ENCODE measurements at regions not wholly inside any gene's neighbourhood (a gene's known extent, or its start where the extent isn't known, plus 50 kb on each side); places are given as distances from the start of the nearest gene placed in this dataset.

- Histone ChIP-seq H3K27ac (ENCODE audit: low read length) (no peak overlapping the region), H3K9me3 (ENCODE audit: control insufficient read depth, low read depth, low read length) (no peaks in the 10 kb centered on the region), H3K4me3 (ENCODE audit: low read length) (no peak overlapping the region), H3K4me1 (ENCODE audit: control insufficient read depth, insufficient read depth, low read length) (no peaks in the 10 kb centered on the region), H3K27me3 (ENCODE audit: control insufficient read depth, insufficient read depth, low read length) (no peaks in the 10 kb centered on the region), H3K36me3 (ENCODE audit: control insufficient read depth, insufficient read depth, low read length) (no peaks in the 10 kb centered on the region)
- no CpG with 5 or more reads among the region's 12 CpGs for WGBS (ENCODE audit: insufficient coverage, low lambda C conversion rate)
- DNase-seq: no peak
Observed at GRCh38 chr2:105641389-105641811, 103.3 kb upstream of the NCK2 start.

DNA sequence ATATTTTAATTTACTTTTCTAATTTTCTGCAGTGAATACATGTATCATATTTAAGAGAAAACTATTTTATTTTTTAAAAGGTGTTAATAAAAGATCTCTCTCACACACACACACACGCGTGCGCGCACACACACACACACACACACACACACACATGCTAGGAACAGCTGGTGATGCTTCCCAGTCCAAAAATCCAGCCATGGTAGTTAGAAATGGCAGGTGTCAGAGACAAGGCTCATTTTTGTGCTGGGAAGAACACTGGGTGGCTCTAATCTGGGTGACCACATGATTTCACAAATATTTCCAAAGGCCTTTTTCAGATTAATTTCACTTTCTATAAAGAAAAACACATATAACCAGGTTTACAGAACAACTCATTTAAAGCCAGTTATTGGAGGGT lies 104.5 kb upstream of the NCK2 start:
- no CpG with 5 or more reads among the region's 4 CpGs for WGBS (ENCODE audit: insufficient coverage, low lambda C conversion rate)
- H3K36me3 ChIP-seq (ENCODE audit: control insufficient read depth, insufficient read depth, low read length): no peaks in the 10 kb centered on the region
- no peaks in the 10 kb centered on the region for H3K27me3 ChIP-seq (ENCODE audit: control insufficient read depth, insufficient read depth, low read length)
- no peak overlapping the region for H3K4me3 ChIP-seq (ENCODE audit: low read length)
- H3K4me1 ChIP-seq (ENCODE audit: control insufficient read depth, insufficient read depth, low read length): no peaks in the 10 kb centered on the region
- no peak for DNase-seq
- H3K27ac ChIP-seq (ENCODE audit: low read length): no peak overlapping the region
- H3K9me3 ChIP-seq (ENCODE audit: control insufficient read depth, low read depth, low read length): no peaks in the 10 kb centered on the region

DNA sequence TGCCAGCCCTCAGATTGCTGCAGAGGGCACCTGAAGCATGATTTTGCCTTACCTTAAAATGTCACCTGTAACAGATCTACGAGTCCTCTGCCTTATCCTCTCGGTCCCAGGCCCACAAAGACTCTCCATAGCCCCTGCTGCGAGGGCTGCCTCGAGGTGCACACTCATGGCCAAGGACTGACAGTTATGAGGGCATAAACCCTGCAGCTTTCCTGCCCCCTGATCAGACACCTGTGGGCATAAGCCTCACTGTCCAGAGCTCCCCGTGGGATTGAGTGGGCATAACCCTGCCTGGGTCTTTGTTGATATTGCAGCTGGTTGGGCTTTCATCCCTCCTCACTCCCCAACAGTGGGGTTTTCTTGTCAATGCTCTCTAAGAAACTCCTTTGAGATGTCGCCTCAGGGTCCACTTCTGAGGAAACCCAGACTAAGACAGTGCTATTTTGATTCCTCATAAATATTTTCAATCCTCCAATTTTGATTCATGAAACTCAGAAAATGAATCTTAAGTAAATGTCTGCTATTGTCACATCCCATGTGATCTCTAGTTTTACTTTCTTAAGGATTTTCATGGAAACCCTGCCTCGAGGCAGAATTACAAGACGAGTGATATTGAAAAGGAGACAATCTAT lies 108.5 kb upstream of the NCK2 start:
- WGBS (ENCODE audit: insufficient coverage, low lambda C conversion rate): 100% methylated on average over 2 of the region's 8 CpGs
- no peak for DNase-seq
- H3K27ac ChIP-seq (ENCODE audit: low read length): no peak overlapping the region
- H3K4me3 ChIP-seq (ENCODE audit: low read length): no peak overlapping the region
- H3K9me3 ChIP-seq (ENCODE audit: control insufficient read depth, low read depth, low read length): no peaks in the 10 kb centered on the region
- no peaks in the 10 kb centered on the region for H3K27me3 ChIP-seq (ENCODE audit: control insufficient read depth, insufficient read depth, low read length)
- no peaks in the 10 kb centered on the region for H3K4me1 ChIP-seq (ENCODE audit: control insufficient read depth, insufficient read depth, low read length)
- no peaks in the 10 kb centered on the region for H3K36me3 ChIP-seq (ENCODE audit: control insufficient read depth, insufficient read depth, low read length)

DNA sequence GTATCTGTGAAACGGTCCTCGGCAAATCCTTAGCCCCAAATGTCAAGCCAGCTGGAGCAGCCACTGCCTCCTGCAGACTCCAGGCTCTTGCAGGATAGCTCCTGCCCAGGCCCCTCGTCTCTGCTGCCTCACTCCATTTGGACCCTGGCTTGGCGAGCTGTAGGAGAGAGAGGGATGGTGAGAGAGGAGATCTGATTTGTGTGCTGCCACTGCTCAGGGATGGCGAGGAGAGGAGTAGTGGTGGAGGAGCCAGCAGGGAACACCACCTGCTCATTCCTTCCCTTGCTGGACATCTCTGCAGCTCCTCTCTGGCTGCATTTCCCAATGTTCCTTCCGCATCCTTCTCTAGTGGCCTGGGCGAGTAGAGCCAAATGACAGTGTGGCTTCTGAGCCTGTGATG lies 109.1 kb upstream of the NCK2 start:
- H3K27me3 ChIP-seq (ENCODE audit: control insufficient read depth, insufficient read depth, low read length): no peaks in the 10 kb centered on the region
- WGBS (ENCODE audit: insufficient coverage, low lambda C conversion rate): no CpG with 5 or more reads among the region's 7 CpGs
- no peaks in the 10 kb centered on the region for H3K9me3 ChIP-seq (ENCODE audit: control insufficient read depth, low read depth, low read length)
- H3K4me1 ChIP-seq (ENCODE audit: control insufficient read depth, insufficient read depth, low read length): no peaks in the 10 kb centered on the region
- no peak overlapping the region for H3K27ac ChIP-seq (ENCODE audit: low read length)
- H3K4me3 ChIP-seq (ENCODE audit: low read length): no peak overlapping the region
- DNase-seq: no peak
- no peaks in the 10 kb centered on the region for H3K36me3 ChIP-seq (ENCODE audit: control insufficient read depth, insufficient read depth, low read length)

DNA sequence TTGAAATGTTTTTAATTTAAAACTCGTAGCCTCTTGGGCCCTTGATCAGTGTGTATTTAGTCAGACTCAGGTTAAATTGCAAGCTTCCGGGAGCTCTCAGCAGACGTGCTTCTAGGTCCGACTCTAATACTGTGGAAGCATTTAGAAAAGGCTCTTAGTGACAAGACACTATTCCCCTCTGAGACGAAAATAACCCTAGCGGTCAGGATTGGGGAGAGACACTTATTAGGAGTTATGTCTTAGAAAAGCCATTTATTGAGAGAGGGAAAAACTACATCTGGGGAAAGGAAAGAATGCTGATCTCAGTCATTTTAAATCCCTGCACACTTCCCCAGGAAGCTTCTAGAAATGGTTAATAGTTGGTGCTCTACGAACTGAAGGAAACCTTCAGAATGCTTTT lies 110.5 kb upstream of the NCK2 start:
- H3K27ac ChIP-seq (ENCODE audit: low read length): no peak overlapping the region
- no peak for DNase-seq

DNA sequence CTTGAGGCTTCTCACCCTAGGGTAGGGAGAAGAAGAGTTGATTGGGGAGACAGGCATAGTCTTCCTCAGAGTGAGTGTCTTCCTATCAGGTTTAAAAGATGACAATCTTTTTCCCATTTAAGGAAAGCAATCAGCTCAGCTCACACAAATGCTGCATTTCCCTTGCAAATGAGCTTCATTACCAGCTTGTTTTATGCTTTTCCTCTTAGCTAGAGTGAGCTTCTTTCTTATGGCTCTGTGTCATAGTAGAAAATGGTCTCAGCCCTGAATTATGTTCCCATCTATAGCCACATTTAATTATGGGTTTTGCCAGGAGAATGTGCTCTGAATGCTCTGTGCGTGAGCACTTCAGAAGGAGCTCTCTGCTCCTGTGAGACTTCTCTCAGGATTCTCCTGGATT lies 112.8 kb upstream of the NCK2 start:
- no CpG with 5 or more reads among the region's 1 CpG for WGBS (ENCODE audit: insufficient coverage, low lambda C conversion rate)
- Histone ChIP-seq H3K36me3 (ENCODE audit: control insufficient read depth, insufficient read depth, low read length) (no peaks in the 10 kb centered on the region), H3K4me3 (ENCODE audit: low read length) (no peak overlapping the region), H3K9me3 (ENCODE audit: control insufficient read depth, low read depth, low read length) (no peaks in the 10 kb centered on the region), H3K4me1 (ENCODE audit: control insufficient read depth, insufficient read depth, low read length) (no peaks in the 10 kb centered on the region), H3K27ac (ENCODE audit: low read length) (no peak overlapping the region), H3K27me3 (ENCODE audit: control insufficient read depth, insufficient read depth, low read length) (no peaks in the 10 kb centered on the region)
- DNase-seq: no peak

More for the DNA sequence above, 110.5 kb upstream of the NCK2 start:
- Histone ChIP-seq H3K4me1 (ENCODE audit: control insufficient read depth, insufficient read depth, low read length) (no peaks in the 10 kb centered on the region), H3K4me3 (ENCODE audit: low read length) (no peak overlapping the region), H3K36me3 (ENCODE audit: control insufficient read depth, insufficient read depth, low read length) (no peaks in the 10 kb centered on the region), H3K9me3 (ENCODE audit: control insufficient read depth, low read depth, low read length) (no peaks in the 10 kb centered on the region), H3K27me3 (ENCODE audit: control insufficient read depth, insufficient read depth, low read length) (no peaks in the 10 kb centered on the region)
- 73% methylated on average over 2 of the region's 7 CpGs for WGBS (ENCODE audit: insufficient coverage, low lambda C conversion rate)

DNA sequence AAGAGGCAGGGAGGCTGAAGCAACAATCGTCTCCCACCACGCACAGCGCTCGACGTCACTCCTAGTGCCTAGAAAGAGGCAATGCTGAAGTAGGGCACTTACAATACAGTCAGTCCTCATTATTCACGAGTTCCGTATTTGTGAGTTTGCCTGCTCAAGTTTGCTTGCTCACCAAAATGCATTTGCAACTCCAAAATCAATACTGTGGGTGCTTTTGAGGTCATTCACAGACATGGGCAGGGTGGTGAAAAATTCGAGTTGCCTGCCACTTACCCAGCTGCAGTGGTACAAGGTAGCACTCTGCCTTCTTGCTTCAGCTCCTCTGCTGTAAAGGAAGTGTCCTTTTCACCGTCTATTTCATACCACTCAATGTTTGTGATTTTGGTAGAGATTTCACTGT lies 113.7 kb upstream of the NCK2 start:
- no CpG with 5 or more reads among the region's 9 CpGs for whole genome bisulfite sequencing (ENCODE audit: insufficient coverage, low lambda C conversion rate)
- DNase-seq: no peak
- H3K4me1 ChIP-seq (ENCODE audit: control insufficient read depth, insufficient read depth, low read length): peaks cover 2% of the 10 kb centered on the region
- H3K27me3 ChIP-seq (ENCODE audit: control insufficient read depth, insufficient read depth, low read length): no peaks in the 10 kb centered on the region
- H3K27ac ChIP-seq (ENCODE audit: low read length): no peak overlapping the region
- no peak overlapping the region for H3K4me3 ChIP-seq (ENCODE audit: low read length)
- H3K36me3 ChIP-seq (ENCODE audit: control insufficient read depth, insufficient read depth, low read length): no peaks in the 10 kb centered on the region
- no peaks in the 10 kb centered on the region for H3K9me3 ChIP-seq (ENCODE audit: control insufficient read depth, low read depth, low read length)

DNA sequence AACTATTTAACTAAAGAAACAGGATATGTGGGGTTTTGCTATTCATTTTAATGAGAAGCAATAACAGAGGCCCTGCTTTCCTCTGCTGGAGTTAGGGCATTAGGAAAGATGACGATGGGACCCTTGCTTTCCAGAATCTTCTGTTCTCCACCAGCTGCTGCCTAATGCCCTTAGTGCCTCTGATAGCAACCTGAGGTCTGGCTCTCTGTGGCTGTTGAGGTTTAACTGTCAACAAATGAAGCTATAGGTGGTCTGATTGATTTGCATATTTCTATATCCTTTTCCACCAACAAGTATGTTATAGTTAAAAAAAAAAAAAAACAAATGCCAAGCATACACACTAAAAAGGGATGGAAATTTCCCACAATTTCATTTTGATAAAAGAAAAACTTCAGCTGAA lies 115.1 kb upstream of the NCK2 start:
- Histone ChIP-seq H3K36me3 (ENCODE audit: control insufficient read depth, insufficient read depth, low read length) (no peaks in the 10 kb centered on the region), H3K4me3 (ENCODE audit: low read length) (no peak overlapping the region), H3K27me3 (ENCODE audit: control insufficient read depth, insufficient read depth, low read length) (no peaks in the 10 kb centered on the region), H3K27ac (ENCODE audit: low read length) (no peak overlapping the region), H3K4me1 (ENCODE audit: control insufficient read depth, insufficient read depth, low read length) (peaks cover 12% of the 10 kb centered on the region), H3K9me3 (ENCODE audit: control insufficient read depth, low read depth, low read length) (no peaks in the 10 kb centered on the region)
- WGBS (ENCODE audit: insufficient coverage, low lambda C conversion rate): 100% methylated on average over 1 of the region's 1 CpG
- no peak for DNase-seq

DNA sequence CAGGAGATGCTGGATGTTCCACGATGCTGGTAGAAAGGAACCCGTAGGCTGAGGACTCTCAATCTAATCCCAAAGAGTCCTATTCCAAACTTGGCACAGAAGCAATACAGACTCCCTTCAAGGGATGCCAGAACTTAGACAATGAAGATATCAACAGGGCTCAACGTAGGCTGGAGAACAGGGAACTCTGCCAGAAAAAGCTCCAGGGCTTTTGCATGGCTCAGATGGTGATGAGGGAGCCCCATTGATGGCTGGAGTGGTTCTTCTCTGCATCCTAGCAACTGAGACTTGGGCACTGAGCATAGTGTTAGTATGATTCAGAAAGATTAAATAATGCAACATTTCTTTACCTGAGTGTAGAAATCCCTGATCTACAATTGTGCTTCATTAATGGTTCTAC lies 117.2 kb upstream of the NCK2 start:
- Histone ChIP-seq H3K4me3 (ENCODE audit: low read length) (no peak overlapping the region), H3K4me1 (ENCODE audit: control insufficient read depth, insufficient read depth, low read length) (peaks cover 12% of the 10 kb centered on the region), H3K27ac (ENCODE audit: low read length) (no peak overlapping the region), H3K36me3 (ENCODE audit: control insufficient read depth, insufficient read depth, low read length) (no peaks in the 10 kb centered on the region), H3K9me3 (ENCODE audit: control insufficient read depth, low read depth, low read length) (no peaks in the 10 kb centered on the region), H3K27me3 (ENCODE audit: control insufficient read depth, insufficient read depth, low read length) (no peaks in the 10 kb centered on the region)
- no peak for DNase-seq
- WGBS (ENCODE audit: insufficient coverage, low lambda C conversion rate): no CpG with 5 or more reads among the region's 3 CpGs

DNA sequence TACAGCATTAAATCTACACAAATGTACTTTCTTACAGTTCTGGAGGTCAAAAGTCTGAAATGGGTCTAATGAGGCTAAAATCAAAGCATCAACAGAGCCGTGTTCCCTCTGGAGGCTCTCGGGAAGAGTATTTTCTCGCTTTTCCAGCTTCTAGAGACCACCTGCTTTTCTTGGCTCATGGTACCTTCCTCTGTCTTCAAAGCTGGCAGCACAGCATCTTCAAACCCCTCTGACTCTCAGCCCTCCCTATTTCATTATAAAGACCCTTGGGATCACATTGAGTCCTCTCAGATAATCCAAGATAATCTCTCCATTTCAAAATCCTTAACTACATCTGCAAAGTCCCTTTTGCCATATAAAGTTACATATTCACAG lies 117.8 kb upstream of the NCK2 start:
- H3K36me3 ChIP-seq (ENCODE audit: control insufficient read depth, insufficient read depth, low read length): no peaks in the 10 kb centered on the region
- H3K4me1 ChIP-seq (ENCODE audit: control insufficient read depth, insufficient read depth, low read length): peaks cover 12% of the 10 kb centered on the region
- no peak for DNase-seq
- H3K9me3 ChIP-seq (ENCODE audit: control insufficient read depth, low read depth, low read length): no peaks in the 10 kb centered on the region
- no peak overlapping the region for H3K27ac ChIP-seq (ENCODE audit: low read length)
- H3K27me3 ChIP-seq (ENCODE audit: control insufficient read depth, insufficient read depth, low read length): no peaks in the 10 kb centered on the region
- no peak overlapping the region for H3K4me3 ChIP-seq (ENCODE audit: low read length)
- no CpG with 5 or more reads among the region's 3 CpGs for WGBS (ENCODE audit: insufficient coverage, low lambda C conversion rate)

DNA sequence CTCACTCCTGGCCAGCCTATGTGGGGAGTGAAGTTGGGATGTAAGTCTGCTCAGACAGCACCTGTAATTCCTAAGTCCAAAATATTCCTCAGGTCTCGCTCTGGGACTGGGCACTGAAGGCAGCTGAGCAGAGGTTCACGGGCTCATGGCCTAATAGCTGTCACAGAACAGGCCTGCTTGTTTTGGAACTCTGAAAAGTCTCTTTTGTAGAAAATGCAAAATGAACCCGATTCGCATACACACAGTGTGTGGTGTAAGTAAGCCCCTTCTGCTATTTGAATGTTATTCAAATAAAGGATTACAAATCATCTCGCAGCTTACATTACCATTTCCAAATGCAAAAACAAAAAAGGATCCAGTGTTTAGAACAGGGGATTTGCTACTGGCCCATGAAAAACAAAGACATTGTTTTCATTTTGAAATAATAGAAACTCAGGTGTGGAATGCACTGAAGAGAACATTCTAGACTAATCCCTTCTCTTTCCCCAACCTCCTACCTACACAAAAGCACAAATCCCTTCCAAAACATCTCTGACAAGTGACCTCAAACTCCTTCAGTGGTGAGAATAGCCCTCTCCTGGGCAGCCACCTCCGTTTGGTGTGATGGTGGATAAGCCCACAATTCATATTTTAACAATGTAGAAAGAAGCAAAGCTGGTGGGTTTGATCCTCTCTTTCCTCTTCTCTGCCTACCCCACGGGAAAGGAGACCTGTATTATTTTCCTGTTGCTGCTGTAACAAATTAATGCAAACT lies 118.3 kb upstream of the NCK2 start:
- Histone ChIP-seq H3K9me3 (ENCODE audit: control insufficient read depth, low read depth, low read length) (no peaks in the 10 kb centered on the region), H3K36me3 (ENCODE audit: control insufficient read depth, insufficient read depth, low read length) (no peaks in the 10 kb centered on the region), H3K27me3 (ENCODE audit: control insufficient read depth, insufficient read depth, low read length) (no peaks in the 10 kb centered on the region), H3K4me3 (ENCODE audit: low read length) (no peak overlapping the region), H3K27ac (ENCODE audit: low read length) (no peak overlapping the region), H3K4me1 (ENCODE audit: control insufficient read depth, insufficient read depth, low read length) (peaks cover 14% of the 10 kb centered on the region)
- DNase-seq: no peak
- WGBS (ENCODE audit: insufficient coverage, low lambda C conversion rate): 100% methylated on average over 1 of the region's 7 CpGs
